Peyer's patch (tissue), 4 donors: ENCODE measurements at regions not wholly inside any gene's neighbourhood (a gene's known extent, or its start where the extent isn't known, plus 50 kb on each side); places are given as distances from the start of the nearest gene placed in this dataset.

Source experiments
- DNase-seq, 3 donors: peaks; one replicate each; pipeline ENCODE4 v3.0.0-alpha.2; 2017 to 2019
- H3K27ac ChIP-seq, 4 donors: fragments of 200-600 bp; sonication (generic); one replicate each; pipeline ENCODE4 v1.5.1; 2016 to 2019
- H3K27me3 ChIP-seq, 2 donors: fragments of 200-600 bp; sonication (generic); one replicate each; pipeline ENCODE4 v1.5.1; 2019
- H3K36me3 ChIP-seq, 3 donors: fragments of 200-600 bp; sonication (generic); one replicate each; pipeline ENCODE4 v1.5.1; 2016 to 2019
- H3K4me1 ChIP-seq, 4 donors: fragments of 200-600 bp; sonication (generic); one replicate each; pipeline ENCODE4 v1.5.1; 2016 to 2019
- H3K4me3 ChIP-seq, 4 donors: fragments of 200-600 bp; sonication (generic); 1 replicate in 3 of 4; 2 replicates in 1 of 4; pipeline ENCODE4 v1.5.1; 2016 to 2019; ENCODE audit warnings: mild to moderate bottlenecking in 1 of 4
- H3K9me3 ChIP-seq, 4 donors: fragments of 200-600 bp; sonication (generic); one replicate each; pipeline ENCODE4 v1.5.1; 2016 to 2019; ENCODE audit warnings: mild to moderate bottlenecking in 1 of 4
- POLR2A ChIP-seq, 2 donors: fragments of 450-650 bp; IDR thresholded peaks; one replicate each; pipeline ENCODE4 v1.5.1; 2017; ENCODE audit warnings: antibody characterized with exemption in 2 of 2, mild to moderate bottlenecking in 2 of 2, moderate library complexity in 2 of 2
- TF ChIP-seq, protein P1 (sequence below), 6 experiments: fragments of 450-650 bp in 4 of 6; fragments of 200-600 bp in 2 of 6; sonication (generic) in 1 of 6; IDR thresholded peaks; one replicate each; pipeline ENCODE4 v1.5.1; 2017 to 2019; ENCODE audit warnings: antibody characterized with exemption in 6 of 6, mild to moderate bottlenecking in 3 of 6, moderate library complexity in 1 of 6

DNA sequence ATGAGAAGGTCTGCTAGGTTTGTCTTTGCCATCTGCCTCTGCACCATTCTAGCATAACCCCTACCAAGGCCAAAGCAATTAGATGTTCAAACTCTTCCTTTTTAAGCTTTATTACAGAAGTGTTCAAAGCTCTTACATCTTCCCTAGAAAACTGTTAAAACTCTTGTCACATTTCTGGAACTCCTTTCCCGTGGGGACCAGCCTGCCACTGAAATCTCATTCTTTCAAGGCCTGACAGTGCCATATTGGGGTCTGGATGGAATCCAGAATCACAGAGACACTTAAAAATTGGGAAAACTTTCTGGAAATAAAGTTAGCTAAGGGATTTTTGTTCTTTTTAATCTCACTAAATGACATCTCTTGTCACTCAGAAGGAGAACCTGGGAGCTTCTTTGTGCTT is 153.8 kb upstream of the SLCO3A1 start:
- Histone ChIP-seq H3K4me3 (no peak overlapping the region), H3K36me3 (no peaks in the 10 kb centered on the region), H3K9me3 (no peaks in the 10 kb centered on the region), H3K27me3 (no peaks in the 10 kb centered on the region), H3K27ac (no peak overlapping the region), H3K4me1 (no peaks in the 10 kb centered on the region)
- no peak for TF ChIP-seq POLR2A (IDR thresholded peaks at IDR 0.05)
- TF ChIP-seq, protein P1, sequence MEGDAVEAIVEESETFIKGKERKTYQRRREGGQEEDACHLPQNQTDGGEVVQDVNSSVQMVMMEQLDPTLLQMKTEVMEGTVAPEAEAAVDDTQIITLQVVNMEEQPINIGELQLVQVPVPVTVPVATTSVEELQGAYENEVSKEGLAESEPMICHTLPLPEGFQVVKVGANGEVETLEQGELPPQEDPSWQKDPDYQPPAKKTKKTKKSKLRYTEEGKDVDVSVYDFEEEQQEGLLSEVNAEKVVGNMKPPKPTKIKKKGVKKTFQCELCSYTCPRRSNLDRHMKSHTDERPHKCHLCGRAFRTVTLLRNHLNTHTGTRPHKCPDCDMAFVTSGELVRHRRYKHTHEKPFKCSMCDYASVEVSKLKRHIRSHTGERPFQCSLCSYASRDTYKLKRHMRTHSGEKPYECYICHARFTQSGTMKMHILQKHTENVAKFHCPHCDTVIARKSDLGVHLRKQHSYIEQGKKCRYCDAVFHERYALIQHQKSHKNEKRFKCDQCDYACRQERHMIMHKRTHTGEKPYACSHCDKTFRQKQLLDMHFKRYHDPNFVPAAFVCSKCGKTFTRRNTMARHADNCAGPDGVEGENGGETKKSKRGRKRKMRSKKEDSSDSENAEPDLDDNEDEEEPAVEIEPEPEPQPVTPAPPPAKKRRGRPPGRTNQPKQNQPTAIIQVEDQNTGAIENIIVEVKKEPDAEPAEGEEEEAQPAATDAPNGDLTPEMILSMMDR (IDR thresholded peaks at IDR 0.05): no peak
- DNase-seq: no peak

DNA sequence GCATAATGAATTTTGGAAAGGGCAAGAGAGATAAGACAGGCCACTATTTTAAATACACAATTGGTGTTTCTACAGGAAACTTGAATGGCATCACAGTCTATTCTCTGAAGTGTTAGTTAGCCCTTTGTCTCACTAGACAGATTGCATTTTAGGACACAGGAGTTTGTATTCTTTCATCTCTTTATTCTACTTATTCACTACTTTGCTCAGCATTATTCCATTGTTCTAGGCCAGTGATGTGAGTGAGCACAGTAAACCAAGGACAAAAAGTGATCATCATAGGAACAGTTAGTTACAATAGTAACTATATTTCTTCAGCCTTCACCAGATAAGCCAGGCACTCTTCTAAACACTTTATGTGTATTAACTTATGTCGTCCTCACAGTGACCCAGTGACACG is 150.2 kb upstream of the SLCO3A1 start:
- Histone ChIP-seq H3K36me3 (no peaks in the 10 kb centered on the region), H3K27me3 (no peaks in the 10 kb centered on the region), H3K27ac (no peak overlapping the region), H3K9me3 (no peaks in the 10 kb centered on the region), H3K4me1 (peaks cover 0 to 8% (median 0%) of the 10 kb centered on the region in 4 donors), H3K4me3 (no peak overlapping the region)
- DNase-seq: no peak
- TF ChIP-seq, protein P1 (IDR thresholded peaks at IDR 0.05): no peak
- TF ChIP-seq POLR2A (IDR thresholded peaks at IDR 0.05): no peak

DNA sequence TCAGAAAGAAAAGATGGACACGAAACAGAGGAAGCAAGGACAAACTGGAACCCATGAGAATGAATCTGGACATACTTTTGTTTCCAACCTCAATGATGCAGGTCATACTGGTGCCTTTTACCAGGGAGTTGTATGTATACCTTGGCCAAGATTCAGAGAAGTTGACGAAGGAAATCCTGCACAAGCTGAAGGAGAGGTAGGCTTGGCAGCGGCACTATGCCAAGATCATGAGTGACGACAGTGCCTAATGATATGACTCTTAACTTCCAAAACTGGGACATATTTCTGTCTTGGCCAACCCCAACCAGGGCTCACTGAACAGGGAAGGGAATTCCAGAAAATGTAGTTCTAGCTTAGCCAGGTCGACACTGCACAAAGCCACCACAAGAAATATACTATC is 149.2 kb upstream of the SLCO3A1 start:
- DNase-seq: no peak
- no peak for TF ChIP-seq POLR2A (IDR thresholded peaks at IDR 0.05)
- TF ChIP-seq, protein P1 (IDR thresholded peaks at IDR 0.05): no peak
- H3K4me1 ChIP-seq: peaks cover 0 to 8% (median 0%) of the 10 kb centered on the region in 4 donors
- H3K9me3 ChIP-seq: no peaks in the 10 kb centered on the region
- H3K27ac ChIP-seq: no peak overlapping the region
- H3K4me3 ChIP-seq: no peak overlapping the region
- no peaks in the 10 kb centered on the region for H3K36me3 ChIP-seq
- no peaks in the 10 kb centered on the region for H3K27me3 ChIP-seq

DNA sequence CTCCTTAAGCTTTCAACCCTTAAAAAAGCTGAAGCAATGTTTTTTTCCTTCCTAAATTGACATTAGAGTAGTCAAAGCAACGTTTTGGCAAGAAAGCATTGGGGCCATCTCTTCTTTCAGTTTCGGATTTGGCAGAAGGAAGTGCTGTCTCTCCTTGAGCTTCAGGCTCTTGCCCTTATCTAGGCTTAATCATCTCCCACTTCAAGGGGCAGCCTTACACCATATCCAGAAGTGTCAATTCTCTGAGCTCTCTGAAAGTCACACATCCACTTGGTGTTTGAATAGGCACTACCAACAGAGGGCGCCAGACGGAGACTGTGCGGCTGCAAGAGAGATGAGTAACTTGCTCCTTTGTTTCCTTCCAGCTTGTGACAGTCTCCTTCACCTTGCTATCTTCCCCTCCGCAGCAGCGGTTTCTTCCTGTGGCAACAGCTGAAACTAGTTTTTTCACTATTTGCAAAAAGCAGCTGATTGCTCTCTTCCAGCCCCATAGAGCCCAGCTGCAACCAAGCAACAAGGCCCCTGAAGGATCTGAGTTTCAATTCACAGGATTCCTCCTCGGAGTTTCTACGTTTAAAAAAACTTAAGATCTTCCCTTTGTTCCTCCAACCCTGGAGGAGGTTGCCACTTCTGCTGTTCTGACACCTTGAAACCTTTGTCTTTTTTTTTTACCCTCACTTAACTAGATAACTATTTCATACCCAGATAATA is 147.0 kb upstream of the SLCO3A1 start:
- peak overlapping the region in 2 of 4 donors; percentile 27 to 35 for H3K27ac ChIP-seq
- no peaks in the 10 kb centered on the region for H3K9me3 ChIP-seq
- H3K36me3 ChIP-seq: no peaks in the 10 kb centered on the region
- TF ChIP-seq, protein P1 (IDR thresholded peaks at IDR 0.05): peak; percentile 22 to 80 (median 70)
- TF ChIP-seq POLR2A (IDR thresholded peaks at IDR 0.05): no peak
- peaks cover 0 to 8% (median 0%) of the 10 kb centered on the region in 4 donors for H3K4me1 ChIP-seq
- no peaks in the 10 kb centered on the region for H3K27me3 ChIP-seq
- peak; percentile 50 to 86 (median 56) for DNase-seq
- no peak overlapping the region for H3K4me3 ChIP-seq

DNA sequence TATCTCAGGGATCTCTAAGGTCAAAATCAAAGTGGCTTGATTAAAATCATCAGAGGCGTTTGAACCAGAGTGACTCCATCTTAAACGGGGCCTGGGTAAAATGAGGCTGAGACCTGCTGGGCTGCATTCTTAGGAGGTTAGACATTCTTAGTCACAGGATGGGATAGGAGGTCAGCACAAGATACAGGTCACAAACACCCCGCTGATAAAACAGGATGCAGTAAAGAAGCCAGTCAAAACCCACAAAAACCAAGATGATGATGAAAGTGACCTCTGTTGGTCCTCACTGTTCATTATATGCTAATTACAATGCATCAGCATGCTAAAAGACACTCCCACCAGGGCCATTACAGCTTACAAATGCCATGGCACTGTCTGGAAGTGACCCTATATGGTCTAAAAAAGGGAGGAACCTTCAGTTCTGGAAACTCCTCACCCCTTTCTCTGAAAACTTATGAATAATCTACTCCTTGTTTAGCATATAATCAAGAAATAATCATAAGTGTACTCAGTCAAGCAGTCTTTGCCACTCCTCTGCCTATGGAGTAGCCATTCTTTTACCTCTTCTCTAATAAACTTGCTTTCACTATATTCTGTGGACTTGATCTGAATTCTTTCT is 143.3 kb upstream of the SLCO3A1 start:
- H3K9me3 ChIP-seq: no peaks in the 10 kb centered on the region
- H3K27me3 ChIP-seq: no peaks in the 10 kb centered on the region
- no peak overlapping the region for H3K27ac ChIP-seq
- TF ChIP-seq POLR2A (IDR thresholded peaks at IDR 0.05): no peak
- TF ChIP-seq, protein P1 (IDR thresholded peaks at IDR 0.05): no peak
- no peaks in the 10 kb centered on the region for H3K36me3 ChIP-seq
- DNase-seq: no peak
- H3K4me1 ChIP-seq: peaks cover 0 to 8% (median 0%) of the 10 kb centered on the region in 4 donors
- no peak overlapping the region for H3K4me3 ChIP-seq
